ENCODE measurements at regions not wholly inside any gene's neighbourhood (a gene's known extent, or its start where the extent isn't known, plus 50 kb on each side); places are given as distances from the start of the nearest gene placed in this dataset.

- no peak for DNase-seq (ENCODE audit: low spot score)
- no peak overlapping the region for H2AFZ ChIP-seq
- no peaks in the 10 kb centered on the region for H3K9me3 Mint-ChIP-seq
- no peaks in the 10 kb centered on the region for H3K79me2 ChIP-seq (replicated peaks; ENCODE audit: insufficient read depth)
- TF ChIP-seq ZNF114 (CRISPR knock-in tag; IDR thresholded peaks at IDR 0.05) (no peak), CREB1 (CRISPR knock-in tag; IDR thresholded peaks at IDR 0.05; ENCODE audit: low read depth) (no peak), ZNF331 (CRISPR knock-in tag; IDR thresholded peaks at IDR 0.05; ENCODE audit: low read depth) (no peak), NANOG (IDR thresholded peaks at IDR 0.05; ENCODE audit: borderline replicate concordance) (no peak), ETS1 (IDR thresholded peaks at IDR 0.05) (no peak), JUNB (IDR thresholded peaks at IDR 0.05; ENCODE audit: unreplicated experiment) (no peak), EZH2 (IDR thresholded peaks at IDR 0.05; ENCODE audit: low read depth, unreplicated experiment) (no peak), REST (IDR thresholded peaks at IDR 0.05; ENCODE audit: unreplicated experiment) (no peak)
- H3K4me2 ChIP-seq = no peak overlapping the region
- peaks cover 1% of the 10 kb centered on the region; the same call in 1 of the 2 replicates for H3K4me1 ChIP-seq (ENCODE audit: insufficient read depth)
- no peak overlapping the region for H3K4me3 Mint-ChIP-seq
- peaks cover 6% of the 10 kb centered on the region; the same call in 2 of the 3 replicates for H3K4me1 Mint-ChIP-seq
- no peaks in the 10 kb centered on the region for H3K36me3 Mint-ChIP-seq (ENCODE audit: low read depth)
- H3K36me3 ChIP-seq (ENCODE audit: insufficient read depth) = no peaks in the 10 kb centered on the region
- H3K27me3 ChIP-seq (ENCODE audit: insufficient read depth) = no peaks in the 10 kb centered on the region
- H3K4me3 ChIP-seq = no peak overlapping the region
- H3K27ac ChIP-seq (ENCODE audit: low read depth) = no peak overlapping the region
- peaks cover 16% of the 10 kb centered on the region; the same call in 1 of the 2 replicates for H3K9me2 ChIP-seq (ENCODE audit: insufficient read depth)
- no peaks in the 10 kb centered on the region for H4K20me1 ChIP-seq (replicated peaks; ENCODE audit: insufficient read depth)
- H3K27me3 Mint-ChIP-seq (ENCODE audit: insufficient read depth, low read depth, poor library complexity) = peaks cover 3% of the 10 kb centered on the region
- ATAC-seq = no peak
- H3K27ac Mint-ChIP-seq = no peak overlapping the region
- H3F3A ChIP-seq (replicated peaks; ENCODE audit: low read depth) = no peaks in the 10 kb centered on the region
Observed at GRCh38 chr11:19520681-19521080, 192.0 kb upstream of the NAV2 start.

DNA sequence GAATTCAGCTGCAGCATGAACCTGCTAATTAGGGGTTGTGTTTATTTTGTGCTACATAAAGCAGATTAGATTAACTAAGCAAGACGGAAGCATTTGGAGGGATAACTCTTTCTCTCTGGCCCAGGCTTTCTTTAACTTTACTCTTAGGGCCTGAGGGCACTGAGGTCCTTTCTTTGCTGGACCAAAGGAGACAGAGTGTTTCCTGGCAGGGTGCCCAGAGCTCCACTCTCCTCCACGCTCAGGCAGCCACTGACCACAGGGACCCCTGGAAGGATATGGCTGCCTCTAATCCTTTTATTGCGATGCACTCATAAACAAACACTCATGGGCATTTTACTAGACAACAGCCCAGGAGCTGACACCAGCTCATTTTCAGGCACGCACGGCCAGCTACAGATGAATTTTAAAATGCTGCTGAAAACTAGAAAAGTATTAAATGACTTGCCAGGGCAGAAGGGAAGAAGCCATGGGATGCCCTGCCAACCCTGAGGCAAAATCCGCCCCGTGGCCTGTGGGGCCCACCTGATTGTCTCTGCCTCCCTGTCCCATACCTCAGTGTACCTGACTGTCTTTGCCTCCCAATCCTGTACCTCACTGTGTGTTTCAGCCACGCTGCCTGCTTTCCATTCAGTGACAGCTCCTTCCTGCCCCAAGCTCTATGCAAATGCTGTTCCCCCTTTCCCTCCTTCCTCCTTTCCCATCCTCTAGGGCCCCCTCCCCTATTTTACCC lies 192.6 kb upstream of the NAV2 start:
- Histone ChIP-seq H3K79me2 (replicated peaks; ENCODE audit: insufficient read depth) (no peaks in the 10 kb centered on the region), H3K4me3 (no peak overlapping the region), H3K4me2 (no peak overlapping the region), H3K9me2 (ENCODE audit: insufficient read depth) (peaks cover 16% of the 10 kb centered on the region; the same call in 1 of the 2 replicates), H3F3A (replicated peaks; ENCODE audit: low read depth) (no peaks in the 10 kb centered on the region), H3K27me3 (ENCODE audit: insufficient read depth) (no peaks in the 10 kb centered on the region), H2AFZ (no peak overlapping the region), H3K4me1 (ENCODE audit: insufficient read depth) (no peaks in the 10 kb centered on the region), H3K36me3 (ENCODE audit: insufficient read depth) (no peaks in the 10 kb centered on the region), H4K20me1 (replicated peaks; ENCODE audit: insufficient read depth) (no peaks in the 10 kb centered on the region), H3K27ac (ENCODE audit: low read depth) (no peak overlapping the region)
- peaks cover 3% of the 10 kb centered on the region for H3K27me3 Mint-ChIP-seq (ENCODE audit: insufficient read depth, low read depth, poor library complexity)
- no peaks in the 10 kb centered on the region for H3K9me3 Mint-ChIP-seq
- H3K4me1 Mint-ChIP-seq = peaks cover 2% of the 10 kb centered on the region; the same call in 1 of the 3 replicates
- H3K27ac Mint-ChIP-seq = no peak overlapping the region
- no peak for ATAC-seq
- no peak overlapping the region for H3K4me3 Mint-ChIP-seq
- TF ChIP-seq JUNB (IDR thresholded peaks at IDR 0.05; ENCODE audit: unreplicated experiment) (no peak), EZH2phosphoT487 (IDR thresholded peaks at IDR 0.05; ENCODE audit: unreplicated experiment) (no peak), STAT1 (IDR thresholded peaks at IDR 0.05; ENCODE audit: unreplicated experiment) (no peak)
- TF ChIP-seq, protein P1, sequence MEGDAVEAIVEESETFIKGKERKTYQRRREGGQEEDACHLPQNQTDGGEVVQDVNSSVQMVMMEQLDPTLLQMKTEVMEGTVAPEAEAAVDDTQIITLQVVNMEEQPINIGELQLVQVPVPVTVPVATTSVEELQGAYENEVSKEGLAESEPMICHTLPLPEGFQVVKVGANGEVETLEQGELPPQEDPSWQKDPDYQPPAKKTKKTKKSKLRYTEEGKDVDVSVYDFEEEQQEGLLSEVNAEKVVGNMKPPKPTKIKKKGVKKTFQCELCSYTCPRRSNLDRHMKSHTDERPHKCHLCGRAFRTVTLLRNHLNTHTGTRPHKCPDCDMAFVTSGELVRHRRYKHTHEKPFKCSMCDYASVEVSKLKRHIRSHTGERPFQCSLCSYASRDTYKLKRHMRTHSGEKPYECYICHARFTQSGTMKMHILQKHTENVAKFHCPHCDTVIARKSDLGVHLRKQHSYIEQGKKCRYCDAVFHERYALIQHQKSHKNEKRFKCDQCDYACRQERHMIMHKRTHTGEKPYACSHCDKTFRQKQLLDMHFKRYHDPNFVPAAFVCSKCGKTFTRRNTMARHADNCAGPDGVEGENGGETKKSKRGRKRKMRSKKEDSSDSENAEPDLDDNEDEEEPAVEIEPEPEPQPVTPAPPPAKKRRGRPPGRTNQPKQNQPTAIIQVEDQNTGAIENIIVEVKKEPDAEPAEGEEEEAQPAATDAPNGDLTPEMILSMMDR (conservative IDR thresholded peaks at IDR 0.05; ENCODE audit: low read depth in 2 of 2) = no peak
- no peaks in the 10 kb centered on the region for H3K36me3 Mint-ChIP-seq (ENCODE audit: low read depth)
- no peak for DNase-seq (ENCODE audit: low spot score)
